H1 (cell line): ENCODE measurements at regions not wholly inside any gene's neighbourhood (a gene's known extent, or its start where the extent isn't known, plus 50 kb on each side); places are given as distances from the start of the nearest gene placed in this dataset.
A peak's percentile ranks its signal among the peaks of the same experiment; 100 is the strongest.

Source experiments
- CTCF ChIA-PET: fragments of 300-600 bp; sonication (Branson Sonifier 250); formaldehyde crosslinking; loops from one replicate; lab custom pipeline; 2021; ENCODE audit not compliant: partially characterized antibody; lab: Charles Lee
- POLR2A ChIA-PET: fragments of 300-600 bp; sonication (Branson Sonifier 250); formaldehyde crosslinking; loops from one replicate; lab custom pipeline; 2021; ENCODE audit warnings: inconsistent platforms; ENCODE audit not compliant: partially characterized antibody; lab: Charles Lee
- DNase-seq, 2 experiments: peaks; one replicate each; pipeline versions ENCODE4 v3.0.0 to v3.0.0-alpha.2; 2010 to 2022; ENCODE audit warnings: low spot score in 2 of 2, low read depth in 1 of 2, mixed read lengths in 1 of 2
- FAIRE-seq: peaks from 2 replicates; lab custom pipeline; 2011; peaks lifted over from hg19 to GRCh38; lab: Jason Lieb, UNC
- H2AFZ ChIP-seq: 2 replicates; pipeline ENCODE4 v1.8.1; 2012; ENCODE audit warnings: low read length, inconsistent platforms
- H2AK5ac ChIP-seq: 2 replicates; pipeline ENCODE4 v1.6.1; 2013; ENCODE audit warnings: low read depth, low read length
- H2BK120ac ChIP-seq: replicated peaks from 2 replicates; pipeline ENCODE3; 2013; ENCODE audit warnings: low read depth, low read length, inconsistent platforms
- H2BK12ac ChIP-seq: 2 replicates; pipeline ENCODE4 v1.6.1; 2013; ENCODE audit warnings: low read depth, low read length
- H2BK15ac ChIP-seq: 2 replicates; pipeline ENCODE4 v1.6.1; 2013; ENCODE audit warnings: low read length
- H2BK20ac ChIP-seq: 2 replicates; pipeline ENCODE4 v1.6.1; 2013; ENCODE audit warnings: low read length
- H2BK5ac ChIP-seq: 2 replicates; pipeline ENCODE4 v1.6.1; 2013; ENCODE audit warnings: low read depth, low read length
- H3K14ac ChIP-seq: 2 replicates; pipeline ENCODE4 v1.6.1; 2013; ENCODE audit warnings: inconsistent platforms; ENCODE audit not compliant: insufficient read length
- H3K18ac ChIP-seq: 2 replicates; pipeline ENCODE4 v1.6.1; 2013; ENCODE audit warnings: low read length; ENCODE audit errors: extremely low read depth
- H3K23ac ChIP-seq: 2 replicates; pipeline ENCODE4 v1.6.1; 2013; ENCODE audit warnings: inconsistent platforms; ENCODE audit not compliant: insufficient read length
- H3K23me2 ChIP-seq: 2 replicates; pipeline ENCODE4 v1.6.1; 2013; ENCODE audit warnings: low read depth, low read length
- H3K27ac ChIP-seq: 2 replicates; pipeline ENCODE4 v1.6.1; 2011; ENCODE audit warnings: low read depth, low read length, inconsistent platforms
- H3K27me3 ChIP-seq, 4 experiments: replicated peaks in 1 of 4; 1 replicate in 1 of 4; 2 replicates in 3 of 4; pipeline versions ENCODE4 v1.6.1 to v1.8.1; 2011 to 2013; ENCODE audit warnings: low read length in 3 of 4, mild to moderate bottlenecking in 3 of 4, inconsistent platforms in 2 of 4, mixed read lengths in 2 of 4, moderate library complexity in 1 of 4; ENCODE audit not compliant: control insufficient read depth in 3 of 4, insufficient read depth in 3 of 4; ENCODE audit errors: extremely low read depth in 1 of 4
- H3K36me3 ChIP-seq, 4 experiments: 2 replicates each; pipeline versions ENCODE4 v1.6.1 to v1.8.1; 2011 to 2013; ENCODE audit warnings: mild to moderate bottlenecking in 4 of 4, low read length in 3 of 4, moderate library complexity in 2 of 4, control low read depth in 1 of 4, inconsistent platforms in 1 of 4; ENCODE audit not compliant: insufficient read depth in 4 of 4, control insufficient read depth in 2 of 4
- H3K4ac ChIP-seq: replicated peaks from 2 replicates; pipeline ENCODE3; 2013; ENCODE audit warnings: low read length, low read depth, mixed read lengths, inconsistent platforms; ENCODE audit not compliant: insufficient read length
- H3K4me1 ChIP-seq, 4 experiments: replicated peaks in 1 of 4; 1 replicate in 1 of 4; 2 replicates in 3 of 4; pipeline versions ENCODE4 v1.6.1 to v1.8.1; 2011 to 2013; ENCODE audit warnings: low read length in 3 of 4, inconsistent platforms in 2 of 4, mixed read lengths in 1 of 4; ENCODE audit not compliant: insufficient read depth in 4 of 4, control insufficient read depth in 3 of 4
- H3K4me2 ChIP-seq, 2 experiments: 2 replicates each; pipeline versions ENCODE4 v1.6.1 to v1.8.1; 2011 to 2013; ENCODE audit warnings: low read depth in 2 of 2, low read length in 2 of 2, control low read depth in 1 of 2, inconsistent platforms in 1 of 2, mild to moderate bottlenecking in 1 of 2; ENCODE audit not compliant: insufficient read depth in 1 of 2
- H3K4me3 ChIP-seq, 4 experiments: fragments of 200-600, 300-600 bp in 1 of 4; sonication (generic), shearing (Covaris generic), sonication (Bioruptor Twin) in 1 of 4; 2 replicates each; pipeline versions ENCODE4 v1.5.1 to v1.8.1; 2011 to 2016; ENCODE audit warnings: low read length in 4 of 4, low read depth in 3 of 4, control low read depth in 2 of 4, inconsistent platforms in 2 of 4, mild to moderate bottlenecking in 2 of 4, mixed read lengths in 1 of 4, moderate library complexity in 1 of 4; ENCODE audit not compliant: insufficient read depth in 2 of 4; ENCODE audit errors: extremely low read depth in 1 of 4
- H3K56ac ChIP-seq: replicated peaks from 2 replicates; pipeline ENCODE3; 2013; ENCODE audit warnings: low read depth, mild to moderate bottlenecking, mixed read lengths, low read length, inconsistent platforms; ENCODE audit not compliant: insufficient read length
- H3K79me1 ChIP-seq: 2 replicates; pipeline ENCODE4 v1.6.1; 2013; ENCODE audit warnings: low read depth, low read length, control low read depth
- H3K79me2 ChIP-seq, 2 experiments: 2 replicates each; pipeline versions ENCODE4 v1.6.1 to v1.8.1; 2012 to 2013; ENCODE audit warnings: low read length in 2 of 2, mild to moderate bottlenecking in 2 of 2, inconsistent platforms in 1 of 2; ENCODE audit not compliant: insufficient read depth in 2 of 2, control insufficient read depth in 1 of 2
- H3K9ac ChIP-seq, 4 experiments: replicated peaks in 1 of 4; 1 replicate in 1 of 4; 2 replicates in 3 of 4; pipeline versions ENCODE4 v1.6.1 to v1.8.1; 2011 to 2013; ENCODE audit warnings: low read depth in 3 of 4, low read length in 3 of 4, control low read depth in 2 of 4, mild to moderate bottlenecking in 2 of 4, moderate library complexity in 2 of 4, inconsistent platforms in 1 of 4; ENCODE audit errors: extremely low read depth in 1 of 4
- H3K9me3 ChIP-seq, 2 experiments: 2 replicates each; pipeline versions ENCODE4 v1.6.1 to v1.8.1; 2012 to 2013; ENCODE audit warnings: mild to moderate bottlenecking in 2 of 2, moderate library complexity in 2 of 2, control low read depth in 1 of 2, inconsistent platforms in 1 of 2, low read depth in 1 of 2, low read length in 1 of 2, mixed read lengths in 1 of 2; ENCODE audit not compliant: insufficient read depth in 2 of 2
- H4K20me1 ChIP-seq, 2 experiments: replicated peaks in 1 of 2; 2 replicates each; pipeline versions ENCODE3 to v1.8.1; 2011 to 2013; ENCODE audit warnings: inconsistent platforms in 2 of 2, low read length in 2 of 2, mild to moderate bottlenecking in 1 of 2; ENCODE audit not compliant: insufficient read depth in 2 of 2, control insufficient read depth in 1 of 2
- H4K5ac ChIP-seq: 2 replicates; pipeline ENCODE4 v1.6.1; 2013; ENCODE audit warnings: low read length, low read depth, mixed read lengths, inconsistent platforms; ENCODE audit not compliant: insufficient read length
- H4K8ac ChIP-seq: 2 replicates; pipeline ENCODE4 v1.8.0; 2013; ENCODE audit warnings: mild to moderate bottlenecking, moderate library complexity, low read length, inconsistent platforms; ENCODE audit not compliant: insufficient read depth; ENCODE audit errors: extremely low read depth
- H4K91ac ChIP-seq: replicated peaks from 2 replicates; pipeline ENCODE3; 2013; ENCODE audit warnings: low read length, mixed read lengths, inconsistent platforms; ENCODE audit not compliant: insufficient read length
- BCL11A ChIP-seq, 2 experiments: IDR thresholded peaks; one replicate each; pipeline ENCODE4 v1.6.1; 2011; ENCODE audit warnings: low read depth in 2 of 2, low read length in 2 of 2, mild to moderate bottlenecking in 2 of 2
- EZH2 ChIP-seq: fragments of 200-600 bp; sonication (generic); IDR thresholded peaks from 2 replicates; pipeline ENCODE4 v1.7.1; 2012; ENCODE audit warnings: low read depth, mild to moderate bottlenecking, moderate library complexity, low read length, inconsistent platforms; ENCODE audit not compliant: severe bottlenecking
- FOSL1 ChIP-seq: IDR thresholded peaks from 2 replicates; pipeline ENCODE4 v1.6.1; 2011; ENCODE audit warnings: mild to moderate bottlenecking, low read depth, low read length, moderate library complexity; ENCODE audit not compliant: insufficient read depth
- KDM1A ChIP-seq: fragments of 200-600, 300-600 bp; sonication (generic); IDR thresholded peaks from 2 replicates; pipeline ENCODE4 v1.7.1; 2016; ENCODE audit warnings: mild to moderate bottlenecking, low read length, borderline replicate concordance
- SAP30 ChIP-seq: fragments of 300-600 bp; sonication (generic); IDR thresholded peaks from 2 replicates; pipeline ENCODE4 v1.7.1; 2012; ENCODE audit warnings: low read length, moderate library complexity, mild to moderate bottlenecking, inconsistent platforms; ENCODE audit not compliant: insufficient read depth, insufficient replicate concordance
- SP4 ChIP-seq: IDR thresholded peaks from 2 replicates; pipeline ENCODE4 v1.6.1; 2012; ENCODE audit warnings: low read length, inconsistent platforms
- WGBS, 2 experiments: shearing (Covaris generic) in 1 of 2; methylation state at CpG; one replicate each; pipeline versions ENCODE4 v1.1.6 to v1.1.7; 2013 to 2015; ENCODE audit warnings: low lambda C conversion rate in 2 of 2, mixed read lengths in 2 of 2, inconsistent platforms in 1 of 2, low coverage in 1 of 2, missing lambda C conversion rate in 1 of 2; ENCODE audit not compliant: insufficient replicate concordance in 2 of 2, insufficient coverage in 1 of 2, insufficient read length in 1 of 2; ENCODE audit errors: extremely low coverage in 1 of 2, missing lambda C conversion rate in 1 of 2; 5-methylcytosine and 5-hydroxymethylcytosine counted together
- TF ChIP-seq, protein P1 (sequence below): IDR thresholded peaks from 2 replicates; pipeline ENCODE4 v1.6.1; 2012; ENCODE audit warnings: inconsistent platforms

DNA sequence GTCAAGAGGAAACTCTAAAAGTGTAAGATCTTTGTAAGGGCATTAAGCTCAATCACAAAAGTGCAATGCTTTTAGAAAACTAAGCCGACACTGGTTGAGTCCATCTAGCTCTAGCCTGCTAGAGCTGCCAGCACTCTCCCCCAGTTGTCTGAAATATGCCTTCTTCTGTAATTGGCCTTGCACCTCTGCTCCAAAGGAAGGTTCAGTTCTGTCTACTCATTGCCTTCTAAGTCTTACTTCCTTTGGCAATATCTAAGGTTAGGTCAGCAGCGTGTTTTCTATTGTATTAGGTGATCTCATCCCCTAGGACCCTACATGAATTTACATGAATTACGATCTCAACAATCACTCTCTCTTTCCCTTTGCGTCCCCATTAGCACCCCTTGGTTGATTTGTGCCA lies 378.6 kb downstream of the CBLN4 start:
- H3K14ac ChIP-seq: no peak overlapping the region
- no peak overlapping the region for H2AK5ac ChIP-seq
- no peak overlapping the region for H3K56ac ChIP-seq
- FAIRE-seq (no peak), DNase-seq (no peak)
- H4K8ac ChIP-seq: no peak overlapping the region
- POLR2A ChIA-PET: no interaction called here
- no peaks in the 10 kb centered on the region for H3K9me3 ChIP-seq
- WGBS, 2 experiments: 90% methylated on average over 4 of the region's 4 CpGs; no CpG with 5 or more reads in 1 of the 2 experiments
- no peak overlapping the region for H4K5ac ChIP-seq
- no peaks in the 10 kb centered on the region; the same call in 1 of the 2 replicates for H3K23me2 ChIP-seq
- no peaks in the 10 kb centered on the region for H3K79me1 ChIP-seq
- H3K4me1 ChIP-seq: peaks cover 0 to 3% (median 1%) of the 10 kb centered on the region in 4 experiments; a peak in 3 of 7 replicates
- H3K27me3 ChIP-seq: no peaks in the 10 kb centered on the region
- no peak for TF ChIP-seq FOSL1
- no peak for TF ChIP-seq EZH2
- TF ChIP-seq BCL11A (IDR thresholded peaks at IDR 0.05; ENCODE audit: low read depth in 2 of 2, low read length in 2 of 2): no peak
- TF ChIP-seq, protein P1, sequence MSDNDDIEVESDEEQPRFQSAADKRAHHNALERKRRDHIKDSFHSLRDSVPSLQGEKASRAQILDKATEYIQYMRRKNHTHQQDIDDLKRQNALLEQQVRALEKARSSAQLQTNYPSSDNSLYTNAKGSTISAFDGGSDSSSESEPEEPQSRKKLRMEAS: no peak
- TF ChIP-seq SP4: no peak
- no peak for TF ChIP-seq KDM1A
- TF ChIP-seq SAP30: no peak
- no peak overlapping the region for H4K91ac ChIP-seq
- H2AFZ ChIP-seq: 0 out of 2 replicates have a peak overlapping the region, but pooled peaks have one; percentile 58
- no peak overlapping the region for H3K4me3 ChIP-seq
- H3K79me2 ChIP-seq: no peaks in the 10 kb centered on the region
- no peak overlapping the region for H3K23ac ChIP-seq
- CTCF ChIA-PET: no interaction called here
- H2BK5ac ChIP-seq: no peak overlapping the region
- H3K27ac ChIP-seq: no peak overlapping the region
- no peak overlapping the region for H2BK20ac ChIP-seq
- no peak overlapping the region for H3K4ac ChIP-seq
- H4K20me1 ChIP-seq: no peaks in the 10 kb centered on the region
- H3K9ac ChIP-seq: no peak overlapping the region
- H2BK120ac ChIP-seq: no peak overlapping the region
- no peak overlapping the region for H2BK12ac ChIP-seq
- H2BK15ac ChIP-seq: no peak overlapping the region
- H3K36me3 ChIP-seq: no peaks in the 10 kb centered on the region
- H3K4me2 ChIP-seq: no peak overlapping the region
- no peak overlapping the region for H3K18ac ChIP-seq
